Activated B cell treated with CpG ODN at 0.5 μM for 24 hours (primary cell): ENCODE measurements at regions not wholly inside any gene's neighbourhood (a gene's known extent, or its start where the extent isn't known, plus 50 kb on each side); places are given as distances from the start of the nearest gene placed in this dataset.

Experiments
- ATAC-seq: fragments of 200-7000 bp; cut with Tn5 transposase; one replicate; pipeline ENCODE4 v1.10.0; 2021; ENCODE audit warnings: low read depth, mild to moderate bottlenecking, moderate library complexity
- CTCF ChIA-PET: fragments of 350-600 bp; sonication (Branson Sonifier 250); formaldehyde crosslinking; loops from one replicate; lab custom pipeline; 2021; ENCODE audit warnings: antibody characterized with exemption; lab: Charles Lee
- POLR2A ChIA-PET: fragments of 350-600 bp; sonication (Branson Sonifier 250); formaldehyde crosslinking; loops from one replicate; lab custom pipeline; 2021; ENCODE audit warnings: antibody characterized with exemption; lab: Charles Lee
- DNase-seq: peaks from one replicate; pipeline ENCODE4 v3.0.0; 2022
- H3K27ac Mint-ChIP-seq: one replicate; pipeline ENCODE4 v1.8.0; 2020; ENCODE audit warnings: mixed read lengths
- H3K27me3 Mint-ChIP-seq: one replicate; pipeline ENCODE4 v1.8.0; 2021; ENCODE audit warnings: mixed read lengths
- H3K36me3 Mint-ChIP-seq: one replicate; pipeline ENCODE4 v1.8.0; 2021; ENCODE audit warnings: low read depth, mixed read lengths
- H3K4me1 Mint-ChIP-seq: one replicate; pipeline ENCODE4 v1.8.0; 2021; ENCODE audit warnings: mixed read lengths
- H3K4me3 Mint-ChIP-seq: one replicate; pipeline ENCODE4 v1.8.0; 2020; ENCODE audit warnings: mild to moderate bottlenecking, mixed read lengths
- H3K9me3 Mint-ChIP-seq: one replicate; pipeline ENCODE4 v1.8.0; 2020; ENCODE audit warnings: mixed read lengths
- intact Hi-C: fragments of 100-400 bp; cut with micrococcal nuclease; formaldehyde crosslinking; loops from one replicate; pipeline ENCODE4 v1.15.1; 2024
- TF ChIP-seq, protein P1 (sequence below): fragments of 200-600 bp; IDR thresholded peaks from one replicate; pipeline ENCODE4 v1.8.0; 2022; ENCODE audit warnings: antibody characterized with exemption, mild to moderate bottlenecking

DNA sequence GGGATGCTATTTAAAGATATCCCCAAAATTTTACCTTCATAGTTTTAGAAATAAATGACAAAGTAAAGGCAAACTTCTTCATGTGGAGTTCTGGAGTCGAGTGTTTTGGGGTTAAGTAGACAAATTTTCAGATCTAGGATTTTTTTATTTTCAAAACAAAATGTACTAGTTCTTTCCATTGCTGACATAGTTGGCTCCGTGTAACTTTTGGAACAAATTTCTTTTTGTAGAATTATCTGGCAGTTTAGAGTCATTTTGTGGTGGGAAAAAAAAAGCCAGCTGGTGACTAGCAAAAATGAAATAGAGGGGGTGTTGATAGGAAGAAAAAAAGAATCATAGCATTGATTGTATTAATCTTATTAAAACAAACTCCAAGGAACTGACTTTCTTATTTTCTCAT, 131.6 kb upstream of the TCF21 start:
- H3K4me1 Mint-ChIP-seq, result no peaks in the 10 kb centered on the region
- TF ChIP-seq, protein P1, sequence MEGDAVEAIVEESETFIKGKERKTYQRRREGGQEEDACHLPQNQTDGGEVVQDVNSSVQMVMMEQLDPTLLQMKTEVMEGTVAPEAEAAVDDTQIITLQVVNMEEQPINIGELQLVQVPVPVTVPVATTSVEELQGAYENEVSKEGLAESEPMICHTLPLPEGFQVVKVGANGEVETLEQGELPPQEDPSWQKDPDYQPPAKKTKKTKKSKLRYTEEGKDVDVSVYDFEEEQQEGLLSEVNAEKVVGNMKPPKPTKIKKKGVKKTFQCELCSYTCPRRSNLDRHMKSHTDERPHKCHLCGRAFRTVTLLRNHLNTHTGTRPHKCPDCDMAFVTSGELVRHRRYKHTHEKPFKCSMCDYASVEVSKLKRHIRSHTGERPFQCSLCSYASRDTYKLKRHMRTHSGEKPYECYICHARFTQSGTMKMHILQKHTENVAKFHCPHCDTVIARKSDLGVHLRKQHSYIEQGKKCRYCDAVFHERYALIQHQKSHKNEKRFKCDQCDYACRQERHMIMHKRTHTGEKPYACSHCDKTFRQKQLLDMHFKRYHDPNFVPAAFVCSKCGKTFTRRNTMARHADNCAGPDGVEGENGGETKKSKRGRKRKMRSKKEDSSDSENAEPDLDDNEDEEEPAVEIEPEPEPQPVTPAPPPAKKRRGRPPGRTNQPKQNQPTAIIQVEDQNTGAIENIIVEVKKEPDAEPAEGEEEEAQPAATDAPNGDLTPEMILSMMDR, result no peak
- POLR2A ChIA-PET, result no interaction called here
- no peak overlapping the region for H3K4me3 Mint-ChIP-seq
- CTCF ChIA-PET, result no interaction called here
- no peak for ATAC-seq
- H3K36me3 Mint-ChIP-seq, result no peaks in the 10 kb centered on the region
- H3K9me3 Mint-ChIP-seq, result no peaks in the 10 kb centered on the region
- no peak for DNase-seq
- H3K27me3 Mint-ChIP-seq, result peaks cover 10% of the 10 kb centered on the region
- intact Hi-C loops, result no loop called here
- H3K27ac Mint-ChIP-seq, result no peak overlapping the region

DNA sequence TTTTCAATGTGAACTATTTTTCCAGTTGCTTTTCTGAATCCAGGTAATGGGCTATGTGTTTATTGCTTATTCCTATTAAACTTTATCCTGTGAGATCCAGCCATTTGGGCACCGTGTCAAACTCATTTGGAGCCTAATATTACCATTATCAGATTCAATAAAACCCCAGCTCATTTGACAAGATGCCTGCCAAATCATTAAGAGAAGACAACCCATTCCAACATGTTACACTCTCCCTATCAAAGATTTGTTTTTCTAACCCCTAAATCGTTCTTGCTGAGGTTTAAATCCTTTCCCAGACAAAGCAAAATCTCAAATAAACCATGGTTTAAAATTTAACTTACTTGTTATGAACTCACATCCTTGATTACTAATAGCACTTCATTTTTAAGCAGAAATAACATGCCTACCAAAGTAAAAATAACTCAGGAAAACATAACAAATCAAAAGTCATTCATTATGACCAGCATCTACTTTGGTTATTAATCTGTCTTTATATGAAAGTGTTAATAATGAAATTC, 130.0 kb upstream of the TCF21 start:
- no peak overlapping the region for H3K27ac Mint-ChIP-seq
- CTCF ChIA-PET, result no interaction called here
- no peaks in the 10 kb centered on the region for H3K4me1 Mint-ChIP-seq
- intact Hi-C loops, result no loop called here
- ATAC-seq (no peak), DNase-seq (no peak)
- H3K4me3 Mint-ChIP-seq, result no peak overlapping the region
- H3K36me3 Mint-ChIP-seq, result no peaks in the 10 kb centered on the region
- POLR2A ChIA-PET, result no interaction called here
- TF ChIP-seq, protein P1, result no peak
- H3K9me3 Mint-ChIP-seq, result no peaks in the 10 kb centered on the region
- peaks cover 10% of the 10 kb centered on the region for H3K27me3 Mint-ChIP-seq

DNA sequence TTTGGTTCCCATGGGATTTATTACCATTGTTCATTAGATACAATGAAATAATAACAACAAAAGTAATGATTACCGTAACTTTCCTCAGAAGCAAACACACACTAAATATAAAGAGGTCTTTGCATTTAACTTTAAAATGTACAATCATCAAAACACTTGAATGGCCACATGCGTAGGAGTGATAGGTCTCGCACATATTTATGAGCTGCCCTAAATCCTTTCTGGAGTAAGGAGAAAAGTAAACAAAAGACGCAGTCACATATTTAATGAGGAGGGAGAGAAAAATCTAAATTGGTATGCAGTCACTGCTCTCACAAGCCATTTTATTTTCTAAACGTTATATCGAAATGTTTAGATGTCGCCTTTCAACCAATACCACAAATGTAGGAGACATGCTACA, 129.4 kb upstream of the TCF21 start:
- DNase-seq (no peak), ATAC-seq (no peak)
- peaks cover 10% of the 10 kb centered on the region for H3K27me3 Mint-ChIP-seq
- H3K27ac Mint-ChIP-seq, result no peak overlapping the region
- ChIA-PET POLR2A (no interaction called here), CTCF (no interaction called here)
- intact Hi-C loops, result no loop called here
- no peaks in the 10 kb centered on the region for H3K36me3 Mint-ChIP-seq
- TF ChIP-seq, protein P1, result no peak
- no peaks in the 10 kb centered on the region for H3K4me1 Mint-ChIP-seq
- no peak overlapping the region for H3K4me3 Mint-ChIP-seq
- H3K9me3 Mint-ChIP-seq, result no peaks in the 10 kb centered on the region

DNA sequence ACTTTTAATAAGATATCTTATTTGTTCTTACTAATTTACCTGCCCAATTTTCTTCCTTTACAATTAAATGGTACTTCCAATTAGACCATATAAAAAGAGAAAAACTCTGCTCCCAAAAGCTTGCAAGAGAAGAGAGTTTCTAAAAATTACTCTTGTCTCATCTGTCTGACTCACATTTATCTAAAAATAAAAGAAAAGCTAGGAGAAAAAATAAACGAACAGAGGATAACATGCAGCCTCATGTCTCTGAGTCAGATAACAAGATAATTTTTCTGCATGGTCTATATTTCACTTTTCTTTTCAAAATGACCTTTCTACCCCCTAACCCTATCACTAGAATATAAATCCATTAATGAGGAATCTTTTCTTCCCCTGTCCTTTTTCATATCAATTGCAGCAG, 127.2 kb upstream of the TCF21 start:
- DNase-seq (no peak), ATAC-seq (no peak)
- no peaks in the 10 kb centered on the region for H3K4me1 Mint-ChIP-seq
- peaks cover 8% of the 10 kb centered on the region for H3K27me3 Mint-ChIP-seq
- no peaks in the 10 kb centered on the region for H3K36me3 Mint-ChIP-seq
- intact Hi-C loops, result no loop called here
- no peaks in the 10 kb centered on the region for H3K9me3 Mint-ChIP-seq
- H3K4me3 Mint-ChIP-seq, result no peak overlapping the region
- ChIA-PET CTCF (no interaction called here), POLR2A (no interaction called here)
- TF ChIP-seq, protein P1, result no peak
- H3K27ac Mint-ChIP-seq, result no peak overlapping the region

DNA sequence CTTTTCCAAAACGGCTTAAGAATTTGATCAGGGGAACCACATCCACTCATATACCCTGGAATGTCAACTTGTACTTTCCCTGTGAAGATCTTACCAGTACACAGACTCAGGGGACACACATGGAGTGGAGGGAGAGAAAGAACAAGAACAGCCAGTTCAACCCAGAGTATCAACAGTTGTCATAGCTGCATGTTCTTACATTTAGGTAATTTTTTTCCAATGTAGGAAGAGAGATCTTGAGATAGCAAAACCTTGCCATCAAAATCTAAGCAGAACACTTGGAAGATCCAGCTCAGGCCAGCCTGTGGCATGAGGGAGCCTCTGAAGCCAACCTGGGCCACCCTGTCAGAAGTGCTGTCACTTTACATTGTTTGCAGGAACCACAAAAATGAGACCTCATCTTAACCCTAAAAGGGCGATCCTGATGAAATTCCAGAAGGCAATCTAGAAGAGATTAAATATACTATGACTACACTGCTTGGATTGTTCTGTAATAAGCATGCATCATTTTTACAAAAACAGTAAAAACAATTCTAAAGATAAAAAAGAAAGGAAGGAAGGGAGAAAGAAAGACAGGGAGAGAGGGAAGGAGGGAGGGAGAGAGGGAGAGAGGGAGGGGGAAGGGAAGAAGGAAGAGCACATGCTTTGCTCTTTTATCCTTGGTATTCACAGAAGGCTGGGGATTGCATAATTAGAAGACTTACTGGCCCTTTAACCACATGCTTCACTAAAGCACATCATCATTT, 124.7 kb upstream of the TCF21 start:
- Mint-ChIP-seq H3K27me3 (peaks cover 8% of the 10 kb centered on the region), H3K27ac (no peak overlapping the region), H3K4me3 (no peak overlapping the region), H3K9me3 (no peaks in the 10 kb centered on the region), H3K36me3 (no peaks in the 10 kb centered on the region), H3K4me1 (no peaks in the 10 kb centered on the region)
- TF ChIP-seq, protein P1, result no peak
- ChIA-PET POLR2A (no interaction called here), CTCF (no interaction called here)
- intact Hi-C loops, result no loop called here
- ATAC-seq (no peak), DNase-seq (no peak)
